HG03442 (cell line): ENCODE measurements at regions not wholly inside any gene's neighbourhood (a gene's known extent, or its start where the extent isn't known, plus 50 kb on each side); places are given as distances from the start of the nearest gene placed in this dataset.

ENCODE experiments used
- ATAC-seq: cut with Tn5 transposase; IDR thresholded peaks from one replicate; pipeline ENCODE4 v1.9.1; 2021; ENCODE audit warnings: mild to moderate bottlenecking, moderate library complexity; ENCODE audit not compliant: unreplicated experiment

GRCh38 chr11:15723966-15724365, 609.2 kb downstream of the INSC start:
- ATAC-seq = no peak

DNA sequence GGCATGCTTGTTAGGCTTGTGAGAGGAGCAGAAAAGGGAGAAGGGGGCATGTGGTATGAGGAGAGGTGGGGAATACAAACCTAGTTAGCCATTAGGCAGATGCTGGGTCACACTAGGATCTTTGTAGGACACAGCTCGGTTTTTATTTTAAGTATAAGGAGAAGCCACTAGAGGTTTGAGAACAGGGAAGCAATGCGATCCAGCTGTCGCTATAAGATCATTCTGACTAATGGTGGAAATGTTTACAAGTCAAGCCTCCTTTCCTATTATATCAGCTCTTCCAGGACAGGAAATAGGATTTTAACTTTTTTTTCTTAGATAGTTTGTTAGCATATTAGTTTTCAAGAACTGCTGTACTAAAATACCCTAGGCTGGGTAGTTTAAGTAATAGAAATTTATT, 609.9 kb downstream of the INSC start:
- ATAC-seq = no peak

DNA sequence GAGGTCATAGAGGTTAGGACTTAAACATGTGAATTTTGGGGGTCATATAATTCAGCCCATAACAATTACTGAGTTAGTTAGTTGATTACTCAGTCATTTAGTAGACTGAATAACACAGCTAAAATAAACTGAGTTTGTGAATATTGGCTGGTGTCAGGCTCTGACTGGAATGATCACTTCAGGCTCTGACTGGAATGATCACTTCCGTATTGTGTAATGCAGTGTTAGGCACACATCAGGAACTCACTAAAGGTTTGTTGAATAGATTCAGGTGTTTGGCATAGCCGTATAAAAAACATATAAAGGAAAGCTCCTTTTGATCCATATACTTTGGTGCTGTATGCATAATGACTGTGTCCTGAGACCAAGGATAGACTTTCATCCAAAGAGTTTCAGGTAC, 610.5 kb downstream of the INSC start:
- no peak for ATAC-seq

- ATAC-seq = no peak
Measured at GRCh38 chr11:15726221-15726746, 611.6 kb downstream of the INSC start.

- ATAC-seq = no peak
Measured at GRCh38 chr11:15726893-15727519, 612.3 kb downstream of the INSC start.

DNA sequence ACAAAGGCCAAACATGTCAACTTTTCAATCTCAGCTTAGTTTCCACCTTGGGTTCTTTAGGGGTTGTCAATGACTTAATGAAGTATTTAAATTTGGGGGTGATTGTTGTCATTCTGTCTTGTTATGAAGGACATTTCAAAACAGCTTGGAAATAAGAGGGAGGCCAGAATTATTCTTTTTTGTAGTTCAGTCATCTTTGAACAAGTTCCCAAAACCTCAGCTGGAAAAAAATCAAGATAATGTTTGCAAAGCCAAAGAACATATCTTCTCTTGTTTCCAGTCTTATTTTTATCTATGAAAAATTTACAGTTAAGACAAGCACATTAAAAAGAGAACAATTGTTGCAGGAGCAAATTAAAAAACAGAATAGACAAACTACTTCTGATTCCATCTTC, 612.8 kb downstream of the INSC start:
- no peak for ATAC-seq

- ATAC-seq = no peak
Measured at GRCh38 chr11:15728207-15728606, 613.5 kb downstream of the INSC start.

DNA sequence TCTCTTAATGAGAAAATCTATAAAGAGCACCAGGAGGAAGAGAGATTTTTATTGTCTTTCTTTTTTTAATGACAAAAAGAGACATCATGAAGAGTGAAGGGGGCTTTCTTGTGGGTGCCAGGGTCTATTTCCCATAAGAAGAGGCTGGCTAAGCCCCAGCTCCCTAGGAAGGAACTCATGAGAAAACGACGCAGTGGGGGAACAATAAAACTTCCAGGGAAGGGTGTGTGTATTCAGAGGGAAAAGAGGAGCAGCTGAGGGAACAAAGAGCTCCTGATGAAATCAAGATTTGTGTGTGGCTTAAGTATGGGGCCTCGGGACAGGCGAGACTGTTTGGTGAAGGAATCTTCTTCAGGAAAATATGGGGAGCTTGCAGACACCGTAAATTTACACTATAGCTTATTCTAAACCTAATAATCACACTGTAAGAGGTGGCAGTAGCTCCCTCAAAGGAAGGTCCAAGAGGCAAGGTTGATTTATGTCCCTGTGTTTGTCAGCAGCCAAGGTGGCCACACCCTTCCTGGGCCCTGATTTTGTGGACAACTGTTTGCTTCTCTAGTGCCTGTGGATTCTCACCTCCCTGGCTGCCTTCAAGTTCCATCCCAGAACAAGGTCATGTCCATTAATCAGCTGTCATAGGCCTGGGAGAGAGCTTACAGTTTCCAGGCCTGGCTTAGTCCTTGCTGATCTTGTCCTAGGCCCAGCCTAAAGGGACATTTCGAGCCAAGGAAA, 615.7 kb downstream of the INSC start:
- no peak for ATAC-seq

- ATAC-seq = no peak
Measured at GRCh38 chr11:15730995-15731385, 616.3 kb downstream of the INSC start.

DNA sequence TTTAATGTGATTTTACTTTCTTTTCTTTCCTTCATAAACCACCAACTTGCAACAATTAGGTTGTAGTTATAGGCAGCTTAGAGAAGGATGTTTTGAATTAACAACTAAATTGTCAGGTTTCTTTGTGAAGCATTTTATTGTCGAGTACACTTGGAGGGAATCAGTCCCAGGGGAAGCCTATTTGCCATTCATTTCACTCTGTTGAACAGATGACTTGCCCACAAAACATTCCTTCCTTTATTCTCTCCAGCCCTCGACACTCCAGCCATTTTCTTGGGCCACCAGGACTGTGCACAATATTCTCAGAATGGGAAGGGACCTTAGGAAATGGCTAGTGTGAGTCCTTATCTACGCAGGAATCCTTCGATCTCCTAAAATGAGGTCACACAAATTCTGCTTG, 620.6 kb downstream of the SOX6 start:
- no peak for ATAC-seq

DNA sequence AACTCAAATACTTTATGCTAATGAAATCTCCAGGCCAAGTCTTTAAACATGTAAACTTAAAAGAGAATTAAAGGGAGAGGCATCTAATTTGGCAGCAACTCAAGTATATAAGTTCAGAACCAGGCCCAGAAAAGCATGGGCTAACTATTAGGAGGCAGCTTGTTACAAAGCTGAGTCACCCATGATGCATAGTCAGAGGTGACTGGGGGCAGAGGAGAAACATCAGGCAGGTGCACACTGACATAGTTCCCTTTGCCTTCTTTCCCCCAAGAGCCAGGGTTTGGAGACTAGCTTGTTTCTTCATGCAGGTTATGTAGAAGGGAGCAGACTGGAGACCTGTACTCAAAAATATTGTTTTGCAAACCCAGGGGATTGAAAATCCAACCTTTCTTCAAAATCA, 619.0 kb downstream of the SOX6 start:
- ATAC-seq = no peak

DNA sequence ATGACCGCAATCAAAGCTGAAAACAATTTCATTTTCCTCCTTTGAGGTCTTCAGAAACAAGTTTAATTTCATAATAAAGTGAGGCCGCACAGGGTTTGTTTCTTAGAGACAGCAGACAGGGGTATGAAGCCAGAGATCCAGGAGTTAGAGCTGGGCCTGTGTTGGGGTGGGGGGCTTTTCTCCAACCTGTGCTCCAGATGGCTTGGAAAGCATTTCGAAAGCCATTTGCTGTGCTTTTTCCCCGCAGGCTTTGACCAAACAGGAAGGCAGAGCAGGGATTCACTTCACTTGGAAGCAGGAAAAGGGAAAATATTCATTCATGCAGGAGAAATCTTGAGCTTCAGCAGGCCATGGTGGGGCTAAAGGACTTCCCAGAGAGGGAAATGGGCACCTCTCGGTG, 617.4 kb downstream of the SOX6 start:
- no peak for ATAC-seq

DNA sequence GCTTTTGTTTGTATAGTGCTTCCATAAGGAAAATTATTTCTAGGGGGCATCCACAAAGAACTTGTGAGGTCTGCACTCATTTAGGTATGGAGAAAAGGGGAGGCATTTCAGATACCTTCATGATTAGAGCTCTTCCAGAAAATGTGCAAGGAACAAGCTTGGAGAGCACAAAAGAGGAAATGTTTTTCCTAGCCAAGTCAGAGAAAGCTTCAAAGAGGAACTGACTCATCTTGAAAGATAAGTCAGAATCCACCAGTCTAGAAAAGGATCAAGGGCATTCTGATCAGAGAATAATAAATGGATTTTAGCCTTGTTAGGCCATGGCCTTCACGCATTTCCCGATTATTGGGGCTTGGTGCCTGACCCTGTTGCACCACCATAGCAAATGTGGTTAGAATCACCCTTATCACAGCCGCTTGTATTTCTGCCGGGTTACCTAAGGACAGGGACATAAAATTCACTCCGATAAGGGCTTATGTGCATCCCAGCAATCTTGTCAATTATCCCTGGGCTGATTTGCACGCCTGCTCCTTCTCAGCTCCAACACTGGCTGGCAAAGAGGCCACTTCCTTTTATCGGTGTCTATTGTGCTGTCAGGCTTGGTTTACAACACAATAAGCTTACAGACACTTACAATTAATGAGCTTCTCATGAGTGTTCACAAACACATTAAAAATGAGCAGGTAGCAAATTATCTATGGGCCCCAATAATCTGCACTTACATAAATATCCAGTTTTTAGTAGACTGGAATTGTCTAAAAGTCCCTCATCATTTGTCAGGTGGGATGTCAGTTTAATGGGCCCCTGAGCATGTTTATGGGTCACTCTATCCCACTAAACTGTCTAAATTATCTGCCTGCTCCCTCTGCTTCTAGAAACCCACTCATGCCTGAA, 613.5 kb downstream of the SOX6 start:
- no peak for ATAC-seq

GRCh38 chr11:15744693-15745092, 611.7 kb downstream of the SOX6 start:
- ATAC-seq = no peak

- no peak for ATAC-seq
Measured at GRCh38 chr11:15745266-15745665, 611.1 kb downstream of the SOX6 start.

- no peak for ATAC-seq
Measured at GRCh38 chr11:15747671-15748070, 608.7 kb downstream of the SOX6 start.

GRCh38 chr11:15748132-15748531, 608.2 kb downstream of the SOX6 start:
- no peak for ATAC-seq

DNA sequence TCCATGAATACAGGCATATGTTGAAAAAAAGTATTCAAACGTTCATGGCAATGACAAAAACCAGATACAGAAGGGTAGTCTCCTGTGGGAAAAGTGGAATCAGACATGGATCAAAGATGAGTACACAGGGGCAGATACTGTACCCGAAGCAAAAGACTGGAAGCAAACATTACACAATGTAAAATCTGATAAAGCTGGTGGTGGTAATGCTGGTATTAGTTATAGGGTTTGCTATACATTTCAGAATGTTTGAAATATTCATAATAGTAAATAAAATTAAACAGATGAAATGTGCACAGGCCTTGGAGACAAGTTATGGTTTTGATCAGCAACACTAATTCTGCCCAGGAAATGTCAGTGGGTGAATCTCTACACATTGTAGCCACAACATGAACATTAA, 607.6 kb downstream of the SOX6 start:
- no peak for ATAC-seq

GRCh38 chr11:15750535-15751308, 605.6 kb downstream of the SOX6 start:
- no peak for ATAC-seq

DNA sequence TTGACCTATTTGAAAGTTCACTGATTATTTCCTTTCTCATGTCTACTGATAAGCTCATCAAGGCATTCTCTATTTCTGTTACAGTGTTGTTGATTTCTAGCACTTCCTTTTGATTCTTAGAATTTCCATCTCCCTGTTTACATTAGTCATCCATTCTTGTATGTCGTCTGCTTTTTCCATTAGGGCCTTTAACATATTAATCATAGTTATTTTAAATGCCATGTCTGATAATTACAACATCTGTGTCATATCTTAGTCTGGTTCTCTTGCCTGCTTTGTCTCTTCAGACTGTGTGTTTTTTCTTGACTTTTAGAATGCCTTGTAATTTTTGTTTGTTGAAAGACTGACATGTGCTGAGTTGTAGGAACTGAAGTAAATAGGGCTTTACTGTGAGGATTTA, 602.1 kb downstream of the SOX6 start:
- no peak for ATAC-seq
